ENCODE measurements at regions not wholly inside any gene's neighbourhood (a gene's known extent, or its start where the extent isn't known, plus 50 kb on each side); places are given as distances from the start of the nearest gene placed in this dataset.

DNA sequence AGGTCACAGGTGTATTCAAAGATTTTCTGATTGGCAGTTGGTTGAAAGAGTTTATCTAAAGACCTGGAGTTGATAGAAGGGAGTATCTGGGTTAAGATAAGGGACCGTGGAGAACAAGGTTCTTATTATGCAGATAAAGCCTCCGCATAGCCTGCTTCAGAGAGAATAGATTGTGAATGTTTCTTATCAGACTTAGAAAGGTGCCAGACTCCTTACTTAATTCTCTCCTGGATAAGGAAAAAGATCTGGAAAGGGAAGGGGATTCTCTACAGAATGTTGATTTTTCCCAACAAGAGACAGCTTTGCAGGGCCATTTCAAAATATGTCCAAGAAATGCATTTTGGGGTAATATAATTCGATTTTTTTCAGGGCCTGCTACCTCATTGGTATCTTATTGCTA is 341.3 kb upstream of the RARB start:
- TF ChIP-seq, protein P1, sequence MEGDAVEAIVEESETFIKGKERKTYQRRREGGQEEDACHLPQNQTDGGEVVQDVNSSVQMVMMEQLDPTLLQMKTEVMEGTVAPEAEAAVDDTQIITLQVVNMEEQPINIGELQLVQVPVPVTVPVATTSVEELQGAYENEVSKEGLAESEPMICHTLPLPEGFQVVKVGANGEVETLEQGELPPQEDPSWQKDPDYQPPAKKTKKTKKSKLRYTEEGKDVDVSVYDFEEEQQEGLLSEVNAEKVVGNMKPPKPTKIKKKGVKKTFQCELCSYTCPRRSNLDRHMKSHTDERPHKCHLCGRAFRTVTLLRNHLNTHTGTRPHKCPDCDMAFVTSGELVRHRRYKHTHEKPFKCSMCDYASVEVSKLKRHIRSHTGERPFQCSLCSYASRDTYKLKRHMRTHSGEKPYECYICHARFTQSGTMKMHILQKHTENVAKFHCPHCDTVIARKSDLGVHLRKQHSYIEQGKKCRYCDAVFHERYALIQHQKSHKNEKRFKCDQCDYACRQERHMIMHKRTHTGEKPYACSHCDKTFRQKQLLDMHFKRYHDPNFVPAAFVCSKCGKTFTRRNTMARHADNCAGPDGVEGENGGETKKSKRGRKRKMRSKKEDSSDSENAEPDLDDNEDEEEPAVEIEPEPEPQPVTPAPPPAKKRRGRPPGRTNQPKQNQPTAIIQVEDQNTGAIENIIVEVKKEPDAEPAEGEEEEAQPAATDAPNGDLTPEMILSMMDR (IDR thresholded peaks at IDR 0.05; ENCODE audit: insufficient read depth, low read length, poor library complexity, severe bottlenecking): no peak
- no peaks in the 10 kb centered on the region for H3K36me3 ChIP-seq (ENCODE audit: control insufficient read depth, insufficient read depth, low read length)
- H3K27me3 ChIP-seq (ENCODE audit: control insufficient read depth, insufficient read depth, low read length): no peaks in the 10 kb centered on the region
- DNase-seq (ENCODE audit: low read depth): no peak
- H3K4me3 ChIP-seq (ENCODE audit: low read depth, low read length): no peak overlapping the region

DNA sequence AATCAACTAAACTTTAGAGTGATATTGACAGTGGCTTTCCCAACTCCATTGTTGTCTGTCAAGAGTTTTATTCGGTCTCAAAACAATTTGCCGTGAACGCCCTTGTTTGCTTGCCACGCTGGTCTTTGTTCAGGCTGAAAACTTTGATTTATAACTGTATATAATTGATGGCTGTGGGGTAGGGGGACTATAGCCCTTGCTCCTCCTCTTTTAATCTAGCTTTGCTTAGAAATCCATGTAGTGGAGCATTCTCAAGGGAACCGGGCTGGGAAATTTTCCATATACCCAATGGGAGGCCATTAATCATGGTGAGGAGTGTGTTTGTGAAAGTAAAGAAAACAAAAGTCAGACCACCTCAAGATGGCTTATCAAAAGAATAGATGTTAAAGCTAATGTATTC is 339.8 kb upstream of the RARB start:
- no peaks in the 10 kb centered on the region for H3K36me3 ChIP-seq (ENCODE audit: control insufficient read depth, insufficient read depth, low read length)
- TF ChIP-seq, protein P1 (IDR thresholded peaks at IDR 0.05; ENCODE audit: insufficient read depth, low read length, poor library complexity, severe bottlenecking): no peak
- H3K27me3 ChIP-seq (ENCODE audit: control insufficient read depth, insufficient read depth, low read length): no peaks in the 10 kb centered on the region
- DNase-seq (ENCODE audit: low read depth): no peak
- H3K4me3 ChIP-seq (ENCODE audit: low read depth, low read length): no peak overlapping the region

DNA sequence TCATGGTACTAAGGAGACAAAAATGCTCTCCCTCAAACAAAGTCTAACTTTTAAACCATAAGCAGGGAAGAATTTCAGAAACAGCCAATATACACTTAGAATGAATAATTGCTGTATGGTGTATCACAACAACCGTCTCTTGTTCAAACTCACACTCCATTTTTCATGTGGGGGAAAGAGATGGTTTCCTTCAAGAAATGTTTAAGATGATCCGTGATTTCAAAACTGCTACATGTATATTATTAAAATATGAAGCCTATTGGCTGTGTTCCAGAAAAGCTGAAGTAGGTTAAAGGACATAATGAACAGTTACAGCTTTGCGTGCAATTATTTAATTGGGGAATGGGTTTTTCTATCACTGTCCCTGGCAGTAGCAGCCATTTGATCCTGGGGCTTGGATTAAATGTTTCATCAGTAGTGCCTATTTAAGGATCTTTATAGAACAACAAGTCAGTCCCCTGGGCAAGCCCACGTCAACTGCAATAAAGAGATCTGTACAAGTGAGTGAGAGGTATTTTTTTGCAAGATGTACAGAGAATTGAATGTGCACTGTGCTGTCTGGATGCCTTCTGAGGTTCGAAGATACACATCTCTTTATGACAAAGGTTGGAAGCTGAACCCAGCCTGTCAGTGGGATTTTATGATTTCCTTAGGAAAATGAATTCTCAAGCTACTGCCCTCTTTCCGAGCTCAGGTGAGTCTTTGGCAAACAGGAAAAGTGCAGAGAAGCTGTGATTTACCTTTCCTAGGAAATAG is 337.2 kb upstream of the RARB start:
- TF ChIP-seq, protein P1 (IDR thresholded peaks at IDR 0.05; ENCODE audit: insufficient read depth, low read length, poor library complexity, severe bottlenecking): no peak
- H3K36me3 ChIP-seq (ENCODE audit: control insufficient read depth, insufficient read depth, low read length): no peaks in the 10 kb centered on the region
- no peak for DNase-seq (ENCODE audit: low read depth)

DNA sequence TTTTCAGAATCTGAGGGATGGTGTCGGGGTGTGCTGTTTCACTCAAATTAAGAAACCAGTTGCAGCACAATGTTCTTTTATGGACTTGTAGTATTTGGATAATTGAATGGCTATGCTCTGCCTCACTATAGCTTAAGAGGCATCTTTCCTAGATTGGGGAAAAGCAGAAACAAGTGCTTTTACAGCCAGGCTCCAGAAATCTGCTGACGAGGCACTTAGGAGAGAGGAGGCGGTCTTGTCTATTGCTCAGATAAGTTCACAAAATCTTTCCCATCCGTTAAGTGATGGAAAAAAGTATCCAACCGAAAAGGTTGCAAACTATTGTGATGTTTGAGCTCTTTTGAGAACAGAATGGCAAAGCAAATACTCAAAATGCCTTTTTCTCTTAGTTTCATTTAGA is 336.1 kb upstream of the RARB start:
- no peaks in the 10 kb centered on the region for H3K36me3 ChIP-seq (ENCODE audit: control insufficient read depth, insufficient read depth, low read length)
- H3K27me3 ChIP-seq (ENCODE audit: control insufficient read depth, insufficient read depth, low read length): no peaks in the 10 kb centered on the region
- TF ChIP-seq, protein P1 (IDR thresholded peaks at IDR 0.05; ENCODE audit: insufficient read depth, low read length, poor library complexity, severe bottlenecking): no peak
- H3K4me3 ChIP-seq (ENCODE audit: low read depth, low read length): no peak overlapping the region
- DNase-seq (ENCODE audit: low read depth): no peak

More for the DNA sequence above, 337.2 kb upstream of the RARB start:
- no peaks in the 10 kb centered on the region for H3K27me3 ChIP-seq (ENCODE audit: control insufficient read depth, insufficient read depth, low read length)
- H3K4me3 ChIP-seq (ENCODE audit: low read depth, low read length): no peak overlapping the region

DNA sequence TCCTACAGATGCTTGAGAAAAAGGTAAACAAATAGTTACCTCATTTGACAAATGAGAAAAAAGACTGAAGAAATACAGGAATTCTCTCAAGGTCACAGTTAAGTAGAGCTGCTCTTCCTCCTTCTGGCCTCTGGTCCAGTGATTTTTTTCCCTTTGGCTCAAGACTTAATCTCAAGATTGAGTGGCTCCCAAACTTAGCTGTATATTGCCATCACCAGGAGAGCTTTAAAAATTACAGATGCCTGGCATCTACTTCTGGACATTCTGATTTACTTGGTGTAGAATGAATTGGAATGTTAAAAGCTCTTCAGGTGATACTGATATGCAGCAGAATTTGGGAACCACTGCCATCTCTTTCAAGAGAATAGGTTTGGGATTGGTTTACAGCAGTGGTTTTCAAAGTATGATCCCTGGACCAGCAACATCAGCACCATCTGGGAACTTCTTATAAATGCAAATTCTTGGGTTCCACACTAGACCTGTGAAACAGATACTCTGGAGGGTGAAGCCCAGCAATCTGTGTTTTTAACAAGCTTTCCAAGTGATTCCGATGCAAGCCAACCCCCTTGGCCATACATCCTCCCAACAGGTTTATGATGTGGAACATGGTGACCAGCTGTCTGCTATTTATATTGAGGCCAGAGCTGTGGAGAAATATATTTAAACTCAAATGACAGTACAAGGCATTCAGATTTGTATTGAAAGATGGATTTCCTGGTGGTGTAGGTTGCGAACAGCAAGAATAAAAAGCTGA is 333.0 kb upstream of the RARB start:
- Histone ChIP-seq H3K27me3 (ENCODE audit: control insufficient read depth, insufficient read depth, low read length) (no peaks in the 10 kb centered on the region), H3K4me3 (ENCODE audit: low read depth, low read length) (no peak overlapping the region), H3K36me3 (ENCODE audit: control insufficient read depth, insufficient read depth, low read length) (no peaks in the 10 kb centered on the region)
- DNase-seq (ENCODE audit: low read depth): no peak
- TF ChIP-seq, protein P1 (IDR thresholded peaks at IDR 0.05; ENCODE audit: insufficient read depth, low read length, poor library complexity, severe bottlenecking): no peak
